HEK293 (cell line): ENCODE measurements at regions not wholly inside any gene's neighbourhood (a gene's known extent, or its start where the extent isn't known, plus 50 kb on each side); places are given as distances from the start of the nearest gene placed in this dataset.
"Not testable (repeated sequence)": the region's sequence is repeated elsewhere in the genome, so short reads cannot be mapped to it uniquely, and the experiment has no call there.

ENCODE experiments used
- CTCF ChIA-PET: fragments of 350-600 bp; formaldehyde crosslinking; extraction: SDS; loops from one replicate; lab custom pipeline; 2021; ENCODE audit warnings: antibody characterized with exemption; lab: Yijun Ruan, JAX
- POLR2A ChIA-PET: fragments of 300-600 bp; formaldehyde crosslinking; extraction: SDS; loops from one replicate; lab custom pipeline; 2020; ENCODE audit warnings: antibody characterized with exemption, inconsistent platforms; lab: Yijun Ruan, JAX
- H3K27ac ChIP-seq: fragments of 200-500 bp; sonication (Bioruptor generic); 2 replicates; pipeline ENCODE4 v1.5.1; 2014; ENCODE audit warnings: low read depth, low read length, control low read depth, inconsistent platforms; ENCODE audit errors: extremely low read depth
- H3K36me3 ChIP-seq, 2 experiments: fragments of 200-500 bp in 1 of 2; sonication (Bioruptor generic) in 1 of 2; 1 replicate in 1 of 2; 2 replicates in 1 of 2; pipeline ENCODE4 v1.5.1; 2014 to 2017; ENCODE audit warnings: inconsistent platforms in 2 of 2, low read length in 2 of 2; ENCODE audit not compliant: control insufficient read depth in 2 of 2, insufficient read depth in 1 of 2
- H3K4me1 ChIP-seq: fragments of 200-500 bp; sonication (Bioruptor generic); 2 replicates; pipeline ENCODE4 v1.5.1; 2014; ENCODE audit warnings: mild to moderate bottlenecking, low read length, inconsistent platforms; ENCODE audit not compliant: control insufficient read depth, insufficient read depth
- H3K4me3 ChIP-seq: 2 replicates; pipeline ENCODE4 v1.5.1; 2011; ENCODE audit warnings: low read depth, mild to moderate bottlenecking, control low read depth, low read length, moderate library complexity
- H3K9me3 ChIP-seq: fragments of 200-500 bp; sonication (Bioruptor generic); 2 replicates; pipeline ENCODE4 v1.5.1; 2014; ENCODE audit warnings: low read depth, low read length, inconsistent platforms; ENCODE audit not compliant: control insufficient read depth, insufficient read depth
- GFI1B ChIP-seq: fragments of 450-650 bp; formaldehyde crosslinking; IDR thresholded peaks from 2 replicates; pipeline ENCODE4 v1.5.1; 2016; ENCODE audit warnings: missing biosample characterization, missing genetic modification characterization
- GLIS1 ChIP-seq: fragments of 450-650 bp; formaldehyde crosslinking; IDR thresholded peaks from 2 replicates; pipeline ENCODE4 v1.5.1; 2016; ENCODE audit warnings: missing biosample characterization, missing genetic modification characterization
- HOXA7 ChIP-seq: sonication (generic); formaldehyde crosslinking; IDR thresholded peaks from 2 replicates; pipeline ENCODE4 v1.8.1; 2022; ENCODE audit warnings: missing genetic modification reagents, borderline replicate concordance
- SP7 ChIP-seq: fragments of 450-650 bp; formaldehyde crosslinking; IDR thresholded peaks from 2 replicates; pipeline ENCODE4 v1.5.1; 2016; ENCODE audit warnings: missing biosample characterization, missing genetic modification characterization
- ZBTB1 ChIP-seq: fragments of 450-650 bp; formaldehyde crosslinking; IDR thresholded peaks from 2 replicates; pipeline ENCODE4 v1.5.1; 2016; ENCODE audit warnings: missing biosample characterization, missing genetic modification characterization
- ZFP3 ChIP-seq: fragments of 450-650 bp; formaldehyde crosslinking; IDR thresholded peaks from 2 replicates; pipeline ENCODE4 v1.5.1; 2016; ENCODE audit warnings: low read depth, missing biosample characterization, missing genetic modification characterization
- ZFP69B ChIP-seq: fragments of 450-650 bp; formaldehyde crosslinking; IDR thresholded peaks from 2 replicates; pipeline ENCODE4 v1.5.1; 2016; ENCODE audit warnings: missing biosample characterization, missing genetic modification characterization
- ZNF157 ChIP-seq: fragments of 450-650 bp; formaldehyde crosslinking; IDR thresholded peaks from 2 replicates; pipeline ENCODE4 v1.5.1; 2016; ENCODE audit warnings: missing biosample characterization, missing genetic modification characterization
- ZNF174 ChIP-seq: fragments of 450-650 bp; formaldehyde crosslinking; IDR thresholded peaks from 2 replicates; pipeline ENCODE4 v1.5.0; 2017; ENCODE audit warnings: missing biosample characterization, mild to moderate bottlenecking, missing genetic modification characterization
- ZNF223 ChIP-seq: fragments of 450-650 bp; formaldehyde crosslinking; IDR thresholded peaks from 2 replicates; pipeline ENCODE4 v1.5.1; 2016; ENCODE audit warnings: missing biosample characterization, missing genetic modification characterization
- ZNF239 ChIP-seq: fragments of 450-650 bp; formaldehyde crosslinking; IDR thresholded peaks from 2 replicates; pipeline ENCODE4 v1.5.1; 2016; ENCODE audit warnings: missing biosample characterization, missing genetic modification characterization
- ZNF701 ChIP-seq: fragments of 450-650 bp; formaldehyde crosslinking; IDR thresholded peaks from 2 replicates; pipeline ENCODE4 v1.5.1; 2016; ENCODE audit warnings: missing biosample characterization, missing genetic modification characterization
- TF ChIP-seq, protein P1 (sequence below): fragments of 450-650 bp; formaldehyde crosslinking; optimal IDR thresholded peaks from 2 replicates; pipeline ENCODE3; 2016; ENCODE audit warnings: missing biosample characterization, mild to moderate bottlenecking, missing genetic modification characterization
- TF ChIP-seq, protein P2 (sequence below): fragments of 450-650 bp; formaldehyde crosslinking; IDR thresholded peaks from 2 replicates; pipeline ENCODE4 v1.5.0; 2017; ENCODE audit warnings: missing biosample characterization, missing genetic modification characterization, borderline replicate concordance
- TF ChIP-seq, protein P3 (sequence below): fragments of 450-650 bp; formaldehyde crosslinking; IDR thresholded peaks from 2 replicates; pipeline ENCODE4 v1.5.1; 2017; ENCODE audit warnings: missing biosample characterization, missing genetic modification characterization
- TF ChIP-seq, protein P4 (sequence below): fragments of 450-650 bp; formaldehyde crosslinking; IDR thresholded peaks from 2 replicates; pipeline ENCODE4 v1.5.1; 2017; ENCODE audit warnings: missing biosample characterization, missing genetic modification characterization
- TF ChIP-seq, protein P5 (sequence below): IDR thresholded peaks from 2 replicates; pipeline ENCODE4 v1.6.1; 2011; ENCODE audit warnings: mild to moderate bottlenecking, low read depth, low read length, borderline replicate concordance
- TF ChIP-seq, protein P6 (sequence below): fragments of 450-650 bp; formaldehyde crosslinking; IDR thresholded peaks from 2 replicates; pipeline ENCODE4 v1.5.1; 2017; ENCODE audit warnings: missing biosample characterization, missing genetic modification characterization
- TF ChIP-seq, protein P7 (sequence below): fragments of 450-650 bp; formaldehyde crosslinking; IDR thresholded peaks from 2 replicates; pipeline ENCODE4 v1.5.1; 2016; ENCODE audit warnings: missing biosample characterization, missing genetic modification characterization, borderline replicate concordance

DNA sequence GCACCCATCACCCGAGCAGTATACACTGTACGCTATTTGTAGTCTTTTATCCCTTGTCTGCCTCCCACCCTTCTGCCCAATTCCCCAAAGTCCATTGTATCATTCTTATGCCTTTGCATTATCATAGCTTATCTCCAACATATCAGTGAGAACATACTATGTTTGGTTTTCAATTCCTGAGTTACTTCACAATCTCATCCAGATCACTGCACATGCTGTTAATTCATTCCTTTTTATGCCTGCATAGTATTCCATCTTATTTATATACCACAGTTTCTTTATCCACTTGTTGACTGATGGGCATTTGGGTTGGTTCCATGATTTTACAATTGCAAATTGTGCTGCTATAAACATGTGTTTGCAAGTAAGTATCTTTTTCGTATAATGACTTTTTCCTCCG lies 564.7 kb upstream of the NECTIN3 start:
- H3K27ac ChIP-seq, result no peak overlapping the region
- no peaks in the 10 kb centered on the region for H3K4me1 ChIP-seq
- ChIA-PET POLR2A (no interaction called here), CTCF (no interaction called here)
- TF ChIP-seq GLIS1 (tag by site-specific recombination), result no peak
- TF ChIP-seq GFI1B (tag by site-specific recombination), result no peak
- TF ChIP-seq, protein P1, sequence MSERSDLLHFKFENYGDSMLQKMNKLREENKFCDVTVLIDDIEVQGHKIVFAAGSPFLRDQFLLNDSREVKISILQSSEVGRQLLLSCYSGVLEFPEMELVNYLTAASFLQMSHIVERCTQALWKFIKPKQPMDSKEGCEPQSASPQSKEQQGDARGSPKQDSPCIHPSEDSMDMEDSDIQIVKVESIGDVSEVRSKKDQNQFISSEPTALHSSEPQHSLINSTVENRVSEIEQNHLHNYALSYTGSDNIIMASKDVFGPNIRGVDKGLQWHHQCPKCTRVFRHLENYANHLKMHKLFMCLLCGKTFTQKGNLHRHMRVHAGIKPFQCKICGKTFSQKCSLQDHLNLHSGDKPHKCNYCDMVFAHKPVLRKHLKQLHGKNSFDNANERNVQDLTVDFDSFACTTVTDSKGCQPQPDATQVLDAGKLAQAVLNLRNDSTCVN (tag by site-specific recombination), result no peak
- no peak for TF ChIP-seq ZNF223 (tag by site-specific recombination)
- TF ChIP-seq, protein P2, sequence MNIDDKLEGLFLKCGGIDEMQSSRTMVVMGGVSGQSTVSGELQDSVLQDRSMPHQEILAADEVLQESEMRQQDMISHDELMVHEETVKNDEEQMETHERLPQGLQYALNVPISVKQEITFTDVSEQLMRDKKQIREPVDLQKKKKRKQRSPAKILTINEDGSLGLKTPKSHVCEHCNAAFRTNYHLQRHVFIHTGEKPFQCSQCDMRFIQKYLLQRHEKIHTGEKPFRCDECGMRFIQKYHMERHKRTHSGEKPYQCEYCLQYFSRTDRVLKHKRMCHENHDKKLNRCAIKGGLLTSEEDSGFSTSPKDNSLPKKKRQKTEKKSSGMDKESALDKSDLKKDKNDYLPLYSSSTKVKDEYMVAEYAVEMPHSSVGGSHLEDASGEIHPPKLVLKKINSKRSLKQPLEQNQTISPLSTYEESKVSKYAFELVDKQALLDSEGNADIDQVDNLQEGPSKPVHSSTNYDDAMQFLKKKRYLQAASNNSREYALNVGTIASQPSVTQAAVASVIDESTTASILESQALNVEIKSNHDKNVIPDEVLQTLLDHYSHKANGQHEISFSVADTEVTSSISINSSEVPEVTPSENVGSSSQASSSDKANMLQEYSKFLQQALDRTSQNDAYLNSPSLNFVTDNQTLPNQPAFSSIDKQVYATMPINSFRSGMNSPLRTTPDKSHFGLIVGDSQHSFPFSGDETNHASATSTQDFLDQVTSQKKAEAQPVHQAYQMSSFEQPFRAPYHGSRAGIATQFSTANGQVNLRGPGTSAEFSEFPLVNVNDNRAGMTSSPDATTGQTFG, result no peak
- TF ChIP-seq, protein P3, sequence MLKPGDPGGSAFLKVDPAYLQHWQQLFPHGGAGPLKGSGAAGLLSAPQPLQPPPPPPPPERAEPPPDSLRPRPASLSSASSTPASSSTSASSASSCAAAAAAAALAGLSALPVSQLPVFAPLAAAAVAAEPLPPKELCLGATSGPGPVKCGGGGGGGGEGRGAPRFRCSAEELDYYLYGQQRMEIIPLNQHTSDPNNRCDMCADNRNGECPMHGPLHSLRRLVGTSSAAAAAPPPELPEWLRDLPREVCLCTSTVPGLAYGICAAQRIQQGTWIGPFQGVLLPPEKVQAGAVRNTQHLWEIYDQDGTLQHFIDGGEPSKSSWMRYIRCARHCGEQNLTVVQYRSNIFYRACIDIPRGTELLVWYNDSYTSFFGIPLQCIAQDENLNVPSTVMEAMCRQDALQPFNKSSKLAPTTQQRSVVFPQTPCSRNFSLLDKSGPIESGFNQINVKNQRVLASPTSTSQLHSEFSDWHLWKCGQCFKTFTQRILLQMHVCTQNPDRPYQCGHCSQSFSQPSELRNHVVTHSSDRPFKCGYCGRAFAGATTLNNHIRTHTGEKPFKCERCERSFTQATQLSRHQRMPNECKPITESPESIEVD (tag by site-specific recombination), result no peak
- no peak for TF ChIP-seq SP7 (tag by site-specific recombination)
- TF ChIP-seq, protein P4, sequence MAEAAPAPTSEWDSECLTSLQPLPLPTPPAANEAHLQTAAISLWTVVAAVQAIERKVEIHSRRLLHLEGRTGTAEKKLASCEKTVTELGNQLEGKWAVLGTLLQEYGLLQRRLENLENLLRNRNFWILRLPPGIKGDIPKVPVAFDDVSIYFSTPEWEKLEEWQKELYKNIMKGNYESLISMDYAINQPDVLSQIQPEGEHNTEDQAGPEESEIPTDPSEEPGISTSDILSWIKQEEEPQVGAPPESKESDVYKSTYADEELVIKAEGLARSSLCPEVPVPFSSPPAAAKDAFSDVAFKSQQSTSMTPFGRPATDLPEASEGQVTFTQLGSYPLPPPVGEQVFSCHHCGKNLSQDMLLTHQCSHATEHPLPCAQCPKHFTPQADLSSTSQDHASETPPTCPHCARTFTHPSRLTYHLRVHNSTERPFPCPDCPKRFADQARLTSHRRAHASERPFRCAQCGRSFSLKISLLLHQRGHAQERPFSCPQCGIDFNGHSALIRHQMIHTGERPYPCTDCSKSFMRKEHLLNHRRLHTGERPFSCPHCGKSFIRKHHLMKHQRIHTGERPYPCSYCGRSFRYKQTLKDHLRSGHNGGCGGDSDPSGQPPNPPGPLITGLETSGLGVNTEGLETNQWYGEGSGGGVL (tag by site-specific recombination), result no peak
- H3K4me3 ChIP-seq, result no peak overlapping the region
- no peaks in the 10 kb centered on the region for H3K36me3 ChIP-seq
- no peaks in the 10 kb centered on the region for H3K9me3 ChIP-seq

DNA sequence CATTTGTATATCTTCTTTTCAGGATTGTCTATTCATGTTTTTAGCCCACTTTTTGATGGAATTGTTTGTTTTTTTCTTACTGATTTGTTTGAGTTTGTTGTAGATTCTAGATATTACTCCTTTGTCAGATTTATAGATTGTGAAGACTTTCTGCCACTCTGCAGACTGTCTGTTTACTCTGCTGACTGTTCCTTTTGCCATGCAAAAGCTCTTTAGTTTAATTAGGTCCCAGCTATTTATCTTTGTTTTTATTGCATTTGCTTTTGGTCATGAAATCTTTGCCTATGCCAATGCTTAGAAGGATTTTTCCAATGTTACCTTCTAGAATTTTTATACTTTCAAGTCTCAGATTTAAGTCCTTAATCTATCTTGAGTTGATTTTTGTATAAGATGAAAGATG lies 564.0 kb upstream of the NECTIN3 start:
- H3K4me1 ChIP-seq, POLR2A ChIA-PET, H3K36me3 ChIP-seq, H3K4me3 ChIP-seq, H3K9me3 ChIP-seq, H3K27ac ChIP-seq: not testable (repeated sequence)
- CTCF ChIA-PET, result interaction anchor here (0.6 kb wide), 1 partner anchor 89 kb away, joined by 3 read pairs; no protein-coding TSS in a partner anchor

DNA sequence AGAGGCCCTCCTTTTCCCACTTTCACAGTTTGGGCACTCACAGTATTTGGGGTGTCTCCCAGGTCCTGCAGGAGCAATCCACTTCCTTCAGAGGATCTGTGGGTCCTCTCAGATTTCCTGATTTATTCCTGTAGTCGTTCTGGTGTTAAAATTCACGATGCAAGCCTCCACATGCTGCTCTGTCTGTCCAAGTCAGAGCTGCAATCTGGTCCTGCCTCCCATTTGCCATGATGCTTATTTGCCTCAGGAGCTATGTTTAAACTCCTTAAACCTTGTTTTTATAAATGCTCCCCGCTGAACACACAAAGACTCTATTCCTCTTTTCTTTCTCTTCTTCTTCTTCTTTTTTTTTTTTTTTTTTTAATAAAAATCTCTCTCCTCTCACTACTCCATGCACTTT lies 558.7 kb upstream of the NECTIN3 start:
- Histone ChIP-seq H3K27ac (no peak overlapping the region), H3K4me1 (no peaks in the 10 kb centered on the region), H3K36me3 (no peaks in the 10 kb centered on the region), H3K9me3 (no peaks in the 10 kb centered on the region), H3K4me3 (no peak overlapping the region)
- ChIA-PET CTCF (no interaction called here), POLR2A (no interaction called here)
- no peak for TF ChIP-seq ZNF174 (tag by site-specific recombination)
- TF ChIP-seq ZNF701 (tag by site-specific recombination), result no peak
- TF ChIP-seq, protein P5, sequence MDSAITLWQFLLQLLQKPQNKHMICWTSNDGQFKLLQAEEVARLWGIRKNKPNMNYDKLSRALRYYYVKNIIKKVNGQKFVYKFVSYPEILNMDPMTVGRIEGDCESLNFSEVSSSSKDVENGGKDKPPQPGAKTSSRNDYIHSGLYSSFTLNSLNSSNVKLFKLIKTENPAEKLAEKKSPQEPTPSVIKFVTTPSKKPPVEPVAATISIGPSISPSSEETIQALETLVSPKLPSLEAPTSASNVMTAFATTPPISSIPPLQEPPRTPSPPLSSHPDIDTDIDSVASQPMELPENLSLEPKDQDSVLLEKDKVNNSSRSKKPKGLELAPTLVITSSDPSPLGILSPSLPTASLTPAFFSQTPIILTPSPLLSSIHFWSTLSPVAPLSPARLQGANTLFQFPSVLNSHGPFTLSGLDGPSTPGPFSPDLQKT, result no peak
- no peak for TF ChIP-seq ZFP3 (tag by site-specific recombination)
- no peak for TF ChIP-seq HOXA7 (CRISPR knock-in tag)
- no peak for TF ChIP-seq ZNF239 (tag by site-specific recombination)
- TF ChIP-seq ZNF157 (tag by site-specific recombination), result no peak
- TF ChIP-seq, protein P6, sequence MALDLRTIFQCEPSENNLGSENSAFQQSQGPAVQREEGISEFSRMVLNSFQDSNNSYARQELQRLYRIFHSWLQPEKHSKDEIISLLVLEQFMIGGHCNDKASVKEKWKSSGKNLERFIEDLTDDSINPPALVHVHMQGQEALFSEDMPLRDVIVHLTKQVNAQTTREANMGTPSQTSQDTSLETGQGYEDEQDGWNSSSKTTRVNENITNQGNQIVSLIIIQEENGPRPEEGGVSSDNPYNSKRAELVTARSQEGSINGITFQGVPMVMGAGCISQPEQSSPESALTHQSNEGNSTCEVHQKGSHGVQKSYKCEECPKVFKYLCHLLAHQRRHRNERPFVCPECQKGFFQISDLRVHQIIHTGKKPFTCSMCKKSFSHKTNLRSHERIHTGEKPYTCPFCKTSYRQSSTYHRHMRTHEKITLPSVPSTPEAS (tag by site-specific recombination), result no peak
- TF ChIP-seq ZFP69B (tag by site-specific recombination), result no peak
- no peak for TF ChIP-seq ZBTB1 (tag by site-specific recombination)
- TF ChIP-seq, protein P7, sequence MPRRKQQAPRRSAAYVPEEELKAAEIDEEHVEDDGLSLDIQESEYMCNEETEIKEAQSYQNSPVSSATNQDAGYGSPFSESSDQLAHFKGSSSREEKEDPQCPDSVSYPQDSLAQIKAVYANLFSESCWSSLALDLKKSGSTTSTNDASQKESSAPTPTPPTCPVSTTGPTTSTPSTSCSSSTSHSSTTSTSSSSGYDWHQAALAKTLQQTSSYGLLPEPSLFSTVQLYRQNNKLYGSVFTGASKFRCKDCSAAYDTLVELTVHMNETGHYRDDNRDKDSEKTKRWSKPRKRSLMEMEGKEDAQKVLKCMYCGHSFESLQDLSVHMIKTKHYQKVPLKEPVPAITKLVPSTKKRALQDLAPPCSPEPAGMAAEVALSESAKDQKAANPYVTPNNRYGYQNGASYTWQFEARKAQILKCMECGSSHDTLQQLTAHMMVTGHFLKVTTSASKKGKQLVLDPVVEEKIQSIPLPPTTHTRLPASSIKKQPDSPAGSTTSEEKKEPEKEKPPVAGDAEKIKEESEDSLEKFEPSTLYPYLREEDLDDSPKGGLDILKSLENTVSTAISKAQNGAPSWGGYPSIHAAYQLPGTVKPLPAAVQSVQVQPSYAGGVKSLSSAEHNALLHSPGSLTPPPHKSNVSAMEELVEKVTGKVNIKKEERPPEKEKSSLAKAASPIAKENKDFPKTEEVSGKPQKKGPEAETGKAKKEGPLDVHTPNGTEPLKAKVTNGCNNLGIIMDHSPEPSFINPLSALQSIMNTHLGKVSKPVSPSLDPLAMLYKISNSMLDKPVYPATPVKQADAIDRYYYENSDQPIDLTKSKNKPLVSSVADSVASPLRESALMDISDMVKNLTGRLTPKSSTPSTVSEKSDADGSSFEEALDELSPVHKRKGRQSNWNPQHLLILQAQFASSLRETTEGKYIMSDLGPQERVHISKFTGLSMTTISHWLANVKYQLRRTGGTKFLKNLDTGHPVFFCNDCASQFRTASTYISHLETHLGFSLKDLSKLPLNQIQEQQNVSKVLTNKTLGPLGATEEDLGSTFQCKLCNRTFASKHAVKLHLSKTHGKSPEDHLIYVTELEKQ (tag by site-specific recombination), result no peak
